SH-SY5Y (cell line): ENCODE measurements at regions not wholly inside any gene's neighbourhood (a gene's known extent, or its start where the extent isn't known, plus 50 kb on each side); places are given as distances from the start of the nearest gene placed in this dataset.

Source experiments
- GATA2 ChIP-seq: IDR thresholded peaks from 2 replicates; pipeline ENCODE4 v1.6.1; 2011; ENCODE audit warnings: mild to moderate bottlenecking, low read depth, low read length
- GATA3 ChIP-seq: IDR thresholded peaks from 2 replicates; pipeline ENCODE4 v1.6.1; 2011; ENCODE audit warnings: low read depth, mild to moderate bottlenecking, low read length, moderate library complexity

- TF ChIP-seq GATA2 (no peak), GATA3 (no peak)
Measured at GRCh38 chr6:144339859-144340452, 54.8 kb downstream of the UTRN start.
